ENCODE measurements at regions not wholly inside any gene's neighbourhood (a gene's known extent, or its start where the extent isn't known, plus 50 kb on each side); places are given as distances from the start of the nearest gene placed in this dataset.

DNA sequence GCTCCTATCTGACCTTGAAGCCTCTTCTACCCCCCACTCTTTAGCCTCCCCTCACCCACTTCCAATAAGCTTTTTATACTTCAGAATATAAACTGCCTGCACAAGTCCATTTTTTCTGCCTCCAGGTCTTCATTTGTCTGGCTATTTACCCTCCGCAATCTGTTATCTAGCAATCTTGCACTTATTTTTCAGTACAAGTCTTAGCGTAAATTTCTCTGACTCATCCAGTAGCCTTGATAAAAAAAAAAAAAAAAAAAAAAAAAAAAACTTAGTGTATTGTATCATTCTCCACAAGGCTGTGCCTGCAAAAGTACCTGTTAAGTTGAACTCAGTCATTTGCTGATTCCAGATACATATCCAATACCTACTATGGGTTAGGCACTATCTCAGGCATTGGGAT is 219.5 kb upstream of the DKK2 start:
- DNase-seq (ENCODE audit: extremely low read depth, low read depth, low spot score): no peak

- DNase-seq (ENCODE audit: extremely low read depth, low read depth, low spot score): no peak
These were observed 219.0 kb upstream of the DKK2 start for GRCh38 chr4:107255114-107255513.

DNA sequence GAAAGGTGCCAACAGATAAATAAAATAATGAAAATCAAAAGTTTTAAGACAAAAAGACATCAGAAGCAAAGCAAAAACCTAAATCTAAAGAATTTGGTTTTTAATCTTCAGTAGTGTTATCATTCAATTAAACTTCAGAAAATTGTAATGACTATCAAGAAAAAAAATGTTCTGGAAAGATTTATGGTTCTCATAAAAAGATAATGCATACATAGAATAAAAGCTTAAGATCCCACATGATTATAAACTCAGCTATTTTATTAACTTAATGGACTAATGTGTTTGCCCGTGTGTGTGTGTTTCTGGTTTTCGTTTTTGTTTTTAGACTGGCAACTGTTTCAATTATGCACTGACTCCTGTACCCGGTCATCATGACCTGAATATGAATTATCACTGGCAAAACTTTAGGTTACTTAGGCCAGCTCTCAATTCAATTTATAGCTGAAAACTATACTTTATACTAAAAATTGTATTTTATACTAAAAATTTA is 217.5 kb upstream of the DKK2 start:
- no peak for DNase-seq (ENCODE audit: extremely low read depth, low read depth, low spot score)

DNA sequence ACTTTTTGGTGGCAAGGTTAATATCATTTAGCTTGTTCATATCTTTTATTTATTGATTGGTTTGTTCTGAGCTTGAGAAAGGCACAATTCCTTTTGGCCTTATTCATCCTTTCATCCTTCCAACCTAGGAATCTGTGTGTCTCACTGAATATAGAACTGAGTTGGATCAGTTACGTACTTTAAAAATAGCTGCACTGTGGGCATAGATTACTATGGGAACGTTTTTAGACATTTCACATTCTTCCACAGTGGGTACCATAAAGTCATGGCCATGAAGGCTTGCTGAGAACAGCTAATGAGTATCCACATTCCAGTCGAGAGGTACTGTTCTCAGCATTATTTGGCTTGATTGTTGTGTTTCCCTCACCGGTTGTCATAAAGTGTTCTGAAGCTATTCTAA is 217.0 kb upstream of the DKK2 start:
- DNase-seq (ENCODE audit: extremely low read depth, low read depth, low spot score): no peak

GRCh38 chr4:107252571-107252970 is 216.5 kb upstream of the DKK2 start:
- DNase-seq (ENCODE audit: extremely low read depth, low read depth, low spot score): no peak

DNA sequence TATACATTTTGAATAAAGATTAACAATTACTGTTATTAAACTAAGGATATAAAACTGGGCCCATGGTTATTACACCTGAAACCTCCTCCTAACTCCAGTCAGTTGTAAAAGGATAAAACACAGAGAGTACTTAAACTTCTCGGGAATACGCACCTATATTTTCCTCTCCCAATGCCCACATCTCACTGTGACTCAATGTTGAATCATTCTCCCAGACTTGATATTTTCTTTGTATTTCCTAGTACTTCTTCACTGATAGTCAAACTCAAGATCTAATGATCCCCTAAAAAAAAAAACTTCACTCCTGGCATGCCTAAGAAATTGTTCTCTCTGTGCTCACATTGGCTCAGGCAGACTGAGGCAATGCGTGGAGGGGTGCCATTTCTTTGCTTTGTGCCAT is 212.5 kb upstream of the DKK2 start:
- no peak for DNase-seq (ENCODE audit: extremely low read depth, low read depth, low spot score)

DNA sequence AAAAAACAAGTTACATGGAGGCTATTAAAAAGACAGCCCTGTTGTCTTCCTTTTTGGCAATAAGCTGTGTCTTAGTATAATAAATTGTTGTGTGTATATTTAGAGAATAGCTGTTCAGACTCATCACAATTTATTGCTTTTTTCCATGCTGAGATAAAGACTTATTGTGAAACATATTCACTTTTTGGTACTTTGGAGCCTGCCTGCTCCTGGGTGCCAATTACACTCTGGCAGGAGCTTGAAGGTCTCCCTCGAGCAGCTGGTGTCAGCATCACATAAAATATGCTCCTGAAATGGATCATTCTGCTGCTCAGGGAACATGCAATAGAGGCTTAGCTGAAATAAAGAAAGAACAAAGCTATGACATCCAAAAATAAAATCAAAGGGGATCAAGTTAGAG is 211.6 kb upstream of the DKK2 start:
- no peak for DNase-seq (ENCODE audit: extremely low read depth, low read depth, low spot score)

GRCh38 chr4:107246761-107247160 is 210.6 kb upstream of the DKK2 start:
- DNase-seq (ENCODE audit: extremely low read depth, low read depth, low spot score): no peak

GRCh38 chr4:107243141-107243781 is 207.1 kb upstream of the DKK2 start:
- no peak for DNase-seq (ENCODE audit: extremely low read depth, low read depth, low spot score)

- DNase-seq (ENCODE audit: extremely low read depth, low read depth, low spot score): no peak
These were observed 184.9 kb upstream of the DKK2 start for GRCh38 chr4:107220976-107221375.

DNA sequence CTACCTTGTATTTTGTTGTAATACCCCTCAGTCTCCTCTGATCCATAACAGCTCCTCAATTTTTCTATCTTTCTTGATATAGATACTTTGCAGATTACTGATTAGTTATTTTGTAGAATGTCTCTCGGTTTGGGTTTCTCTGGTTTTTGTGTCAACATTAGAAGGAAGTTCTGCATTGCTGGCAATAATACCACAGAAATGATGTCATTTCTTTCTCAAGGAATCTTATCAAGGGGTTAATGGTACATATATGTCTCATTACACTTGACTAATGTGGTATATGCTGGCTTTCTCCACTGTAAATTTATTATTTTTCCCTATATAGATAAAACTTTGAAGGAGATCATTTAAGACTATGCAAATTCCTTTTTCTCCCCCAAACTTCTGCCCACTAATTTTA is 183.6 kb upstream of the DKK2 start:
- DNase-seq (ENCODE audit: extremely low read depth, low read depth, low spot score): no peak

DNA sequence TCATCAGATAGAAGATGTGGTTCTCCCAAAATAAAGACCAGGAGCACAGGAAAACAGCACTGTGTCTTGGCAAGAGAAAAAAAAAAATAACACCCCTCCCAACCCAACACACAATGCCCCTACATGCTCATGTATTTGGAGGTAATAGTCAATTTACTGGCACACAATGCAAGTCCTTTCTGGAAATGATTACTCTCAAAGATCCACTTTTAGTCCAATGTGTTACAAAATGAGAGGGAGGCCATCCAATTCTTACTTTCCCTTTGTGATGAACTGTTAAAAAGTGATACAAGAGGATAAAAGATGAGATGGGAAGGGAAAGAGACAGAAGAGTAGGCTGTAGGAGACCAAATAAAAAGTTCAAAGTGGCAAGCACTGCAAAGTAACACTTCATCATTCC is 180.3 kb upstream of the DKK2 start:
- DNase-seq (ENCODE audit: extremely low read depth, low read depth, low spot score): no peak

- DNase-seq (ENCODE audit: extremely low read depth, low read depth, low spot score): no peak
These were observed 179.1 kb upstream of the DKK2 start for GRCh38 chr4:107215222-107215621.

DNA sequence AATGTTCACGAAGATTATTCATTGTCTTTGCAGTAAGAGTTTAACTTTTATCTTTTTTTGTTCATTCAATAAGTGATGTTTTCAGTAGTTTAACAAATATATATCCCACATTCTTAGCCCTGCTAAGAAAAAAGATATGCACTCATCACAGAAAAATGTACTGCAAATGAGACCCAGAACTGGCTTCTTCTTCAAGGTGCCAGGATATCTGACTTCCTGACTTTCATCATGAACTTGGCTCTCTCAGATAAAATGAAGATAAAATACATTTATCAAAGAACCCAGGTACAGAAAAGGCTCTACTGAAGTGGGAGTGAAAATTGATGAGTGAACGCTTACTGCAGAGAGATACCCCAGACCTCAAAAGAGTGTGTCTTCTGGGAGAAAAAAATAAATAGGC is 177.8 kb upstream of the DKK2 start:
- DNase-seq (ENCODE audit: extremely low read depth, low read depth, low spot score): no peak

DNA sequence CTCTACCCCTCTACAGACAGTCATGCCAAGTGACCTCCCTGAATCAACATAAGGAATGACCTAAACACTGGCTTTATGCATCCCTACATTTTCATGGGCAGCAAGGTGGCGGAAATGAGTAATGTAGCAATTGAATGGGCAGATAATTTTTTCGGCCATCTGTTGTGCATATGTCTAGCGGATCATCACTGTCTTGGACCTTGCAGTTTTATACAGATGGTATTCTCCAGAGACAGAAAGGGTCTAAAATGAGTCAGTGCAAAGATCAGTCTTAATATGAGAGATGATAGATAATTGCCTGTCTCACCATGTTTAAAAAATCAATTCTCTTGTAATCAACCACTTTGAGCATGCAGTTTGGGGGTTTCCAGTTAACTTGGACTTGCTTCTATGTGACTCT is 177.3 kb upstream of the DKK2 start:
- no peak for DNase-seq (ENCODE audit: extremely low read depth, low read depth, low spot score)

- no peak for DNase-seq (ENCODE audit: extremely low read depth, low read depth, low spot score)
These were observed 176.5 kb upstream of the DKK2 start for GRCh38 chr4:107212565-107212964.

DNA sequence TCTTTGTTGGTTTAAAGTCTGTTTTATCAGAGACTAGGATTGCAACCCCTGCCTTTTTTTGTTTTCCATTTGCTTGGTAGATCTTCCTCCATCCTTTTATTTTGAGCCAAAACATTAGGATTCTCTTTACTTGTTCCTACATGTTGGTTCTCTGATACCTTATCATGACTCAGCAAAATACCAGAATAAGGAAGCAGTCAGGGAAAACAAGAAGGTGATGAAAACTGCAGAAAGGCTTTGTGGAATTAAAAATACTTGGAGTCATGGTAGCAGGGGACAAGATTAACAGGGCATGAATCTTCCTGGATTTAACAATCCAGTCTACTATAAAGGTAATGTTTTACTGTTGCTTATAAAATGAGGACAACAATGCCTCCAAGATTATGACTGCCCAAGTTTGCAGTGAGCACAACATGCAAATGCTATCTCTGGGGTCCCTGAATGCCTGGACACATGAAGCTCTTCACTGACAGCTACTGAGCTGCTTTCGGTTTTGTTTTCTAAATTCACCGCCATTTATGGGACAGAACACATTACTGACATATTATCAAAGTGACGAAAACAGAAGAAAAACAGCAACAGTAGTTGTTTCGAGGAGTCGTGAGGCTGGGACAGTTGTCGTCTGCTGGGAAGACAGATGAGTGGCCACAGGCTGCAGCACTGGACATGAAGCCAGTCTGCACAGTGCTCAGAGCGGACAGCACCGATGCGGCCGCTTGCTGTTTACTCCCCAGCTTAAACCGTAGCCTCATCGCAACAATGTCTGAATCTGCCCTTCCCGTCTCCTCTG is 174.5 kb upstream of the DKK2 start:
- no peak for DNase-seq (ENCODE audit: extremely low read depth, low read depth, low spot score)

DNA sequence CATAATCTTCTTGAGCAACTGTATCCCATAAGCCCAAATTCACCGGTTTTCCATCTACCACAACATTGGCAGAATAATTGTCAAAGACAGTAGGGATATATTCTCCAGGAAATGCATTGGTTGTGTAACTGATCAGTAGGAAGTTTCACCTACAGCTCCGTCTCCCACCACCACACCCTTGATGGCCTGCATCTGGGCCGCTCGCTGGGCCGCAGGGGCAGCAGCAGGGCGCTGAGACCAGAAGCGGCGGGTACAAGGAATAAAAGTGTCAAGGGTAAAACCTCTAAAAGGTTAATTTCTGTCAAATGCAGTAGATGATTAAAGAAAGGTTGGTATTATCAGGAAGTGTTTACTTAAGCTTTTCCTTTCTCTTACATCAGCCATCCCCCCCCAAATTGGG is 167.6 kb upstream of the DKK2 start:
- DNase-seq (ENCODE audit: extremely low read depth, low read depth, low spot score): no peak

DNA sequence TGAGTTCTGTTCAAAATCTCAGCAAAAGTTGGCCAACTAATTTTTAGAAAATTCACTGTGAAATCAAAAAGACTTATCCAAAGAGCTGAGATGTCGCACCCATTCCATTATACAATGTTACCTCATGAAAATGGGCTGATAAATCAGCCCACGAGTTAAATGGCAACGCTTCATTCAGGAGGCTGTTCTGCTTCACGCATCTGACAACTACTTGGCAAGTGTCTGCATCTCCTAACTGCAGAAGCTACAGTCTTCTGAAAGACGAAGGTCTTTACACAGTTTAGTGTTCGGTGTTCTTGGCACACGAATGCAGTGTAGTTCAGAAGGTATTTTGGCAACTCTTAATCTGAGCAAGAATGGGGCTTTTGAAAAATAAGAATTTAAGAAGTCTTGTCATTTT is 166.6 kb upstream of the DKK2 start:
- no peak for DNase-seq (ENCODE audit: extremely low read depth, low read depth, low spot score)

GRCh38 chr4:107197121-107197520 is 161.0 kb upstream of the DKK2 start:
- DNase-seq (ENCODE audit: extremely low read depth, low read depth, low spot score): no peak

DNA sequence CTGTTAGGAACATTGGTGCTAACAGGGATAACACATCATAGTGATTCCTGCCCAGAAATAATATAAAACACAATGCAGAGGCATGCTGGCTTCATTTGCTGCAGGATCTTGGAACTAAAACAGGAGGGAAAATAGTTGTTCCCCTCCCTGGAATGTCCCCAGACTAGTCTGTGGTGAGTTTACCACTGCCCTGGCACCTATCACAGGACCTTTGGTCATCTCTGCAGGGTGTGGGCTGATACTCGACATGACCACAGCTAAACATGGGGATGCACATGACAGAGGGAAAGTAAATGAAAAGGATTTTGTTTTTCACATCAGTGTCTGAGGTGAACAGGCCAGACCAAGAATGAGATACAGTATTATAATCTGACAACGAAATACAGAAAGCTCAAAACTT is 160.2 kb upstream of the DKK2 start:
- no peak for DNase-seq (ENCODE audit: extremely low read depth, low read depth, low spot score)

DNA sequence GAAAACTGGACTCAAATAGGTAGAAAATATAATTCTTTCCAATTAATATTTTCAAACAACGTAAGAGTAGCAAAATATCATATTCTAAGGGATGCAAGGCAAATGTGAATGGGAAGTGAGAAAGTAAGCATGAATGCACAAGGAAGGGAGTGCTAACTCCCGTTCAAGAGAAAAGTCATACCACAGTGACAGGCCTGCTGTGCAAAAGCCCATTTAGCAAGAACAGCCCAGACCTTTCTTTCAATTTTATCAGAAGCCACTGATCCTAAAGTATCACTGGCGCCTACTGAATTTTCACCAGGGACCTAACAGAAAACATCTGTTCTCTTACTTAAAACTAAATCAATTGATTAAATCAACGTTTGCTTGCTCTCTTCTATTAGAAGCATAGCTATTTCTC is 157.9 kb upstream of the DKK2 start:
- DNase-seq (ENCODE audit: extremely low read depth, low read depth, low spot score): no peak

DNA sequence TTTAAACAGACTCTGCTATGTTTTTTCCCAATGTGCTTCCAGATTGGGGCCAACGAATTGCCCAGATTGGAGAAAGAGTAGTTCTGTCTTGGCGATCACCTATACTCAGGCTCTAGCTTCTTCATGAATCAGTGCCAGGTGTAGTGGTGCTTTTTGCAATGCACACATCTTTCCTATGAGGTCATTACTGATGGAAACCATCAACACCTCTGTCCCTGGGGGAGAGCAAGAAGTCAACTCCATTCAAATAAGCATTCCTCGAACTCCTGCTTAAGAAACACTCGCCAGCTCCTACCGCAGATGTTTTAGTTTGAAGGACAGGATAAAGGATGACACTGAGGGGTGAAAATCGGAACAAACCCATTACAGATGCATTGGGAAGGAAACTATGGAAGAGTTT is 156.5 kb upstream of the DKK2 start:
- DNase-seq (ENCODE audit: extremely low read depth, low read depth, low spot score): no peak

All from glomerular endothelial cell (primary cell).